Upper lobe of left lung (tissue), 4 donors: ENCODE measurements at regions not wholly inside any gene's neighbourhood (a gene's known extent, or its start where the extent isn't known, plus 50 kb on each side); places are given as distances from the start of the nearest gene placed in this dataset.

ENCODE experiments used
- POLR2AphosphoS5 ChIP-seq, 2 donors: sonication (generic); formaldehyde crosslinking; IDR thresholded peaks; one replicate each; pipeline ENCODE4 v1.5.1; 2017; ENCODE audit warnings: antibody characterized with exemption in 2 of 2
- TF ChIP-seq, protein P1 (sequence below), 6 experiments: fragments of 450-650 bp in 4 of 6; fragments of 200-600 bp in 2 of 6; sonication (generic) in 2 of 6; IDR thresholded peaks; one replicate each; pipeline ENCODE4 v1.5.1; 2016 to 2019; ENCODE audit warnings: antibody characterized with exemption in 6 of 6

DNA sequence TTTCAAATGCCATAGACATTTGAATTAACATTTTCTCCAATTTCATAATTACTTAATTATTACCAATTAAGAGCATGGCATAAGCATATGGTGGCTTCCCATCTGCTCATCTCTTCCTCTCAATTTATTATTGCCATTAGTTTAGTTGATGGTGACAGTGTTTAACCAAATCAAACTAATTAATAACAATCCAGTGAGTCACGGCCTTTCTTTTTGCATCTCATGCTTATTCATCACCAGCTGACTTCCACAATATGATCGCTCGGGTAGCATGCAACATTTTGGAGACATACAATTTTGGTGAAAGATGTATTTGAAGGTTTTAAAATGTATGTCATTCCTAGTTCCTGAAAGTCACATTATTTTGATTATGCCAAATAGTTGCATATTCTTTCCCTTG, 172.8 kb upstream of the TACR3 start:
- TF ChIP-seq, protein P1, sequence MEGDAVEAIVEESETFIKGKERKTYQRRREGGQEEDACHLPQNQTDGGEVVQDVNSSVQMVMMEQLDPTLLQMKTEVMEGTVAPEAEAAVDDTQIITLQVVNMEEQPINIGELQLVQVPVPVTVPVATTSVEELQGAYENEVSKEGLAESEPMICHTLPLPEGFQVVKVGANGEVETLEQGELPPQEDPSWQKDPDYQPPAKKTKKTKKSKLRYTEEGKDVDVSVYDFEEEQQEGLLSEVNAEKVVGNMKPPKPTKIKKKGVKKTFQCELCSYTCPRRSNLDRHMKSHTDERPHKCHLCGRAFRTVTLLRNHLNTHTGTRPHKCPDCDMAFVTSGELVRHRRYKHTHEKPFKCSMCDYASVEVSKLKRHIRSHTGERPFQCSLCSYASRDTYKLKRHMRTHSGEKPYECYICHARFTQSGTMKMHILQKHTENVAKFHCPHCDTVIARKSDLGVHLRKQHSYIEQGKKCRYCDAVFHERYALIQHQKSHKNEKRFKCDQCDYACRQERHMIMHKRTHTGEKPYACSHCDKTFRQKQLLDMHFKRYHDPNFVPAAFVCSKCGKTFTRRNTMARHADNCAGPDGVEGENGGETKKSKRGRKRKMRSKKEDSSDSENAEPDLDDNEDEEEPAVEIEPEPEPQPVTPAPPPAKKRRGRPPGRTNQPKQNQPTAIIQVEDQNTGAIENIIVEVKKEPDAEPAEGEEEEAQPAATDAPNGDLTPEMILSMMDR (IDR thresholded peaks at IDR 0.05): no peak
- no peak for TF ChIP-seq POLR2AphosphoS5 (IDR thresholded peaks at IDR 0.05)
